Mucosa of gallbladder (tissue), 1 donor: ENCODE measurements at regions not wholly inside any gene's neighbourhood (a gene's known extent, or its start where the extent isn't known, plus 50 kb on each side); places are given as distances from the start of the nearest gene placed in this dataset.
"Not testable (repeated sequence)": the region's sequence is repeated elsewhere in the genome, so short reads cannot be mapped to it uniquely, and the experiment has no call there.

Experiments
- DNase-seq: peaks from one replicate; pipeline ENCODE4 v3.0.0-alpha.2; 2020; ENCODE audit warnings: low spot score
- donor health status: DM: no; HTN: no; CAD: no.

- no peak for DNase-seq
Observed at GRCh38 chr5:172529896-172530295, 75.6 kb upstream of the SH3PXD2B start.

GRCh38 chr5:172528440-172528839 lies 74.1 kb upstream of the SH3PXD2B start:
- no peak for DNase-seq

GRCh38 chr5:172527559-172527958 lies 73.2 kb upstream of the SH3PXD2B start:
- DNase-seq: no peak

- DNase-seq: no peak
Observed at GRCh38 chr5:172525996-172526360, 71.7 kb upstream of the SH3PXD2B start.

- no peak for DNase-seq
Observed at GRCh38 chr5:172525307-172525995, 71.1 kb upstream of the SH3PXD2B start.

- DNase-seq: peak; percentile 69
Observed at GRCh38 chr5:172524573-172525021, 70.3 kb upstream of the SH3PXD2B start.

GRCh38 chr5:172523146-172523745 lies 68.9 kb upstream of the SH3PXD2B start:
- DNase-seq: peak; percentile 13

GRCh38 chr5:172521338-172521932 lies 67.1 kb upstream of the SH3PXD2B start:
- DNase-seq: no peak

- no peak for DNase-seq
Observed at GRCh38 chr5:172511952-172512351, 57.6 kb upstream of the SH3PXD2B start.

- DNase-seq: peak; percentile 22
Observed at GRCh38 chr5:172509405-172509781, 55.1 kb upstream of the SH3PXD2B start.

GRCh38 chr5:172508471-172509404 lies 54.4 kb upstream of the SH3PXD2B start:
- DNase-seq: peak; percentile 6

- not testable (repeated sequence) for DNase-seq
Observed at GRCh38 chr5:172507485-172507884, 53.2 kb upstream of the SH3PXD2B start.

- DNase-seq: peak; percentile 4
Observed at GRCh38 chr5:172506921-172507320, 52.6 kb upstream of the SH3PXD2B start.

- DNase-seq: peak; percentile 8
Observed at GRCh38 chr5:172506251-172506650, 51.9 kb upstream of the SH3PXD2B start.

GRCh38 chr5:172505845-172506244 lies 51.5 kb upstream of the SH3PXD2B start:
- peak; percentile 4 for DNase-seq

GRCh38 chr5:172505403-172505759 lies 51.1 kb upstream of the SH3PXD2B start:
- DNase-seq: peak; percentile 9

GRCh38 chr5:172504701-172505402 lies 50.5 kb upstream of the SH3PXD2B start:
- peak; percentile 26 for DNase-seq

GRCh38 chr5:172503925-172504700 lies 49.8 kb upstream of the SH3PXD2B start:
- peak; percentile 23 for DNase-seq
